ENCODE measurements at regions not wholly inside any gene's neighbourhood (a gene's known extent, or its start where the extent isn't known, plus 50 kb on each side); places are given as distances from the start of the nearest gene placed in this dataset.

DNA sequence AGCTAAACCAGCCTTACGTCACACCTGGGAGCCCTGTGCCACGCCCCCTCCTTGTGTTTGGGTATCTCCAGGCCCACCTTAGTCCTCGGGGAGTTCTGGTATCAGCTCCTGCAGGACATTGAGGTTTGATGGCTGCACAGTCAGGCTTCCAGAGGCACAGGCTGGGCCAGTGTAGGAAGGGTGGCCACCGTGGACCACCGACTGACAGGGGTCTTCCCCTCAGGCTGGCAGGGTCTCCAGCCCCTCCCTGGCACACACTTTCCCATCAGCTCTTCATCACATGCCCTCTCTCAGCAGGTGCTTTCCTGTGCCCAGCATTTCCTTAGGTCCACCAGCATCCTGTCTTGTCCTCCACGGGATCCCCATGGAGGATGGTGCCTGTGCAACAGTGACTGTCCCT, 413.1 kb downstream of the TCERG1L start:
- DNase-seq = no peak
- no peaks in the 10 kb centered on the region for H3K27me3 ChIP-seq
- no peaks in the 10 kb centered on the region for H3K4me1 ChIP-seq
- TF ChIP-seq POLR2A (IDR thresholded peaks at IDR 0.05) = no peak
- no peak overlapping the region for H3K27ac ChIP-seq
- 70% methylated on average over 6 of the region's 6 CpGs; no CpG with 5 or more reads in 1 of the 2 donors for WGBS, 2 donors (ENCODE audit: low coverage in 1 of 2)
- in situ Hi-C loops (cut with MboI; ENCODE audit: low pct_ligation_motif_present in 1 of 4, low pct_unique_long_range_greater_than_20kb in 1 of 4, low sequenced_read_pairs in 3 of 4) (no loop called here), intact Hi-C loops (cut with DNase I; ENCODE audit: low total_unique reads) (no loop called here)
- H3K4me3 ChIP-seq = no peak overlapping the region
- H3K36me3 ChIP-seq = no peaks in the 10 kb centered on the region
- no peaks in the 10 kb centered on the region for H3K9me3 ChIP-seq

DNA sequence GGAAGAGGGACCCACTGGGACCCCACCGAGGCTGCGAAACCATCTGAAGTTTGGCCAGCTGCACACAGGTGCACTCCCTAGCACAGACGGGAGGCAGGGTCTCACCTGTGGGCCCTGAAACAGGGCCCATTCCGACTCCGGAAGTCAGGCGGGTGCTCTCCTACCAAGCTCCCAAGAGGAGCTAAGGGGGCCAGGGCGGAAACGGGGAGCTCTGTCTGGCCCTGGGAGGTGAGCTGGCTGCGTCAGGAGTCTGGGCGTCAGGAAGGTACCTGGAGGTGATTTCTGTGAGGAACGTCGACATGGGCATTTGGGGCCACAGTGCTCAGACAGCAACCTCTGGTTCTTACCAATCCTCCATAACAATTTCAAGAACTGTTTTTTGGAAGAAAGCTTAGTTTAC, 411.7 kb downstream of the TCERG1L start:
- H3K4me1 ChIP-seq = no peaks in the 10 kb centered on the region
- no peak for DNase-seq
- H3K27me3 ChIP-seq = no peaks in the 10 kb centered on the region
- H3K9me3 ChIP-seq = no peaks in the 10 kb centered on the region
- in situ Hi-C loops (cut with MboI; ENCODE audit: low pct_ligation_motif_present in 1 of 4, low pct_unique_long_range_greater_than_20kb in 1 of 4, low sequenced_read_pairs in 3 of 4) = no loop called here
- intact Hi-C loops (cut with DNase I; ENCODE audit: low total_unique reads) = no loop called here
- TF ChIP-seq, protein P1, sequence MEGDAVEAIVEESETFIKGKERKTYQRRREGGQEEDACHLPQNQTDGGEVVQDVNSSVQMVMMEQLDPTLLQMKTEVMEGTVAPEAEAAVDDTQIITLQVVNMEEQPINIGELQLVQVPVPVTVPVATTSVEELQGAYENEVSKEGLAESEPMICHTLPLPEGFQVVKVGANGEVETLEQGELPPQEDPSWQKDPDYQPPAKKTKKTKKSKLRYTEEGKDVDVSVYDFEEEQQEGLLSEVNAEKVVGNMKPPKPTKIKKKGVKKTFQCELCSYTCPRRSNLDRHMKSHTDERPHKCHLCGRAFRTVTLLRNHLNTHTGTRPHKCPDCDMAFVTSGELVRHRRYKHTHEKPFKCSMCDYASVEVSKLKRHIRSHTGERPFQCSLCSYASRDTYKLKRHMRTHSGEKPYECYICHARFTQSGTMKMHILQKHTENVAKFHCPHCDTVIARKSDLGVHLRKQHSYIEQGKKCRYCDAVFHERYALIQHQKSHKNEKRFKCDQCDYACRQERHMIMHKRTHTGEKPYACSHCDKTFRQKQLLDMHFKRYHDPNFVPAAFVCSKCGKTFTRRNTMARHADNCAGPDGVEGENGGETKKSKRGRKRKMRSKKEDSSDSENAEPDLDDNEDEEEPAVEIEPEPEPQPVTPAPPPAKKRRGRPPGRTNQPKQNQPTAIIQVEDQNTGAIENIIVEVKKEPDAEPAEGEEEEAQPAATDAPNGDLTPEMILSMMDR (IDR thresholded peaks at IDR 0.05) = no peak
- TF ChIP-seq EP300 (IDR thresholded peaks at IDR 0.05; ENCODE audit: low read depth) (no peak), POLR2A (IDR thresholded peaks at IDR 0.05) (no peak), POLR2AphosphoS5 (IDR thresholded peaks at IDR 0.05) (no peak)
- no peak overlapping the region for H3K27ac ChIP-seq
- 82 to 91% methylated on average over 3 to 12 of the region's 12 CpGs for WGBS, 2 donors (ENCODE audit: low coverage in 1 of 2)
- no peaks in the 10 kb centered on the region for H3K36me3 ChIP-seq
- no peak overlapping the region for H3K4me3 ChIP-seq

DNA sequence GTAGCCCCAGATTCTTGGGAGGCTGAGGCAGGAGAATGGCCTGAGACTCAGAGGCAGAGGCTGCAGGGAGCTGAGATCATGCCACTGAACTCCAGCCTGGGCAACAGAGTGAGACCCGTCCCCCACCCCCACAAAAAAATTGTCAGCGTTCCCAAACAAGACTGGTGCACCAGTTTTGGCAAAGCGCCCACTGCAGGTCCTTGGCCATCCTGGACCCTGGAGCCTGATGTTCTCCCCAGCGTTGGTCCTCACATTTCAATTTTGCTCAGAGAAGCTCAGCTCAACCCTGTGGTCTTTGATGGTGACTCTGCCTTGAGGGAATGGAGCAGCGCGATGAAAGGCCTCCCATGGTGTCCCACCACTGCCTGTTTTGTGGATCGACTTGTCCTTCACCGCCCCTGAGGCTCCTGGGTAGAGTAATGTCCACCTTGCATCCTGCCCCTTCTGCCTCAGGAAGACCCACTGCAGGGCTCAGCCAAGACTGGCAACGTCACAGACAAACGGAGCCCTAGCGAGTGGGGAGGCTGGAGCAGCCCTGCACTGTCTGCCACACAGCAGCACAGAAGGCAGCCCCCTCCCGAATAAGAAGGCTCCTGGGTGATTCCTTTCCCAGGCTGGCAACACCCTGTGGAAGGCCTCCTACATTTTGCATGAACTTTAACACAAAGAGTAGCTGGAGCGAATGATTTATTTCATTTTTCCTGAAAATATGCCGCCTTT, 410.9 kb downstream of the TCERG1L start:
- Histone ChIP-seq H3K36me3 (no peaks in the 10 kb centered on the region), H3K27me3 (no peaks in the 10 kb centered on the region), H3K4me3 (no peak overlapping the region), H3K4me1 (no peaks in the 10 kb centered on the region), H3K27ac (no peak overlapping the region), H3K9me3 (no peaks in the 10 kb centered on the region)
- no peak for DNase-seq
- WGBS, 2 donors (ENCODE audit: low coverage in 1 of 2) = 84% methylated on average over 14 of the region's 14 CpGs; no CpG with 5 or more reads in 1 of the 2 donors
- intact Hi-C loops (cut with DNase I; ENCODE audit: low total_unique reads) = no loop called here
- TF ChIP-seq POLR2A (IDR thresholded peaks at IDR 0.05) = no peak
- TF ChIP-seq, protein P1 (IDR thresholded peaks at IDR 0.05) = no peak
- no peak for TF ChIP-seq POLR2AphosphoS5 (IDR thresholded peaks at IDR 0.05)
- TF ChIP-seq EP300 (IDR thresholded peaks at IDR 0.05; ENCODE audit: low read depth) = no peak
- in situ Hi-C loops (cut with MboI; ENCODE audit: low pct_ligation_motif_present in 1 of 4, low pct_unique_long_range_greater_than_20kb in 1 of 4, low sequenced_read_pairs in 3 of 4) = no loop called here

DNA sequence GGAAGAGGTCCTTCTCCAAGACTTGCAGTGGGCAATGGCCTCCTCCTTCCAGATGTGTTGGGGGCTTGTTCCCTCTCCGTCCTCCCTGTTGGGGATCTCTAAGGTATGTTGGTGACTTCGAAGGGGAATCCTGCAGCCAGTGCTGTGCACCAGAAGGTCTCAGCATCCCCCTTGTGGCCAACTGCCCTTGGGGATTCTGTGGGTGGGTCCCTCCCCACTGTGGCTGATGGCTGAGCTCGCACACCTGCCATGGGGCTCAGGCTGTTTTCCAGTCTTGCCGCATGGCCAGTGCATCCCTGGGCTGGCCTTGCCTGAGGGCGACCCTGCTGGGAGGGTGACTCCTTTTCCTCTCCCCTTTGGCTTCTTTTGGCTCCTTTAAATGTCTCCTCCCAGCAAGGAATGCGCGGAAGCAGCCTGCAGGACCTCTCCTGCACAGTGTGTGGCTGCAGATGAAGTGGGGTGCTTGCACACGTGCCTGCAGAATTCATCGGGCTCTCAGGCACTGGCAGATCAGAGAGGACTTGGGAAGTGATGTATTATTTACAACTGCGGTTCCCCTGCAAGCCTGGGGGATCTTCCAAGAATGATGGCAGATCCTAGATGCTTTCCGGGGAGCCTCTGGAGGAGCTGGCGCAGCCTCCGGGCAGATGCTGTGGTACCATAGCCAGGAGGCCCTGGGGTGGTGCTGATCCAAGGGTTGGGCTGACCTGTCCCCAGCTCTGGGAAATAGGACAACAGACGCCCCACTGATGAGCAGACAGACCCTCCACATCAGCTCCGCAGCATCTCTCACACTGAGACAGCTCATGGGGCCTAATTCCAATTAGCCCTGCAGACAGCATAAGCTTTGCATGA, 410.0 kb downstream of the TCERG1L start:
- H3K27me3 ChIP-seq = no peaks in the 10 kb centered on the region
- no peaks in the 10 kb centered on the region for H3K4me1 ChIP-seq
- no peaks in the 10 kb centered on the region for H3K36me3 ChIP-seq
- TF ChIP-seq POLR2AphosphoS5 (IDR thresholded peaks at IDR 0.05) (no peak), EP300 (IDR thresholded peaks at IDR 0.05; ENCODE audit: low read depth) (no peak), POLR2A (IDR thresholded peaks at IDR 0.05) (no peak)
- TF ChIP-seq, protein P1 (IDR thresholded peaks at IDR 0.05) = no peak
- WGBS, 2 donors (ENCODE audit: low coverage in 1 of 2) = 73 to 100% methylated on average over 2 to 15 of the region's 15 CpGs
- DNase-seq = no peak
- H3K9me3 ChIP-seq = no peaks in the 10 kb centered on the region
- no peak overlapping the region for H3K4me3 ChIP-seq
- in situ Hi-C loops (cut with MboI; ENCODE audit: low pct_ligation_motif_present in 1 of 4, low pct_unique_long_range_greater_than_20kb in 1 of 4, low sequenced_read_pairs in 3 of 4) = no loop called here
- no peak overlapping the region for H3K27ac ChIP-seq
- intact Hi-C loops (cut with DNase I; ENCODE audit: low total_unique reads) = no loop called here
